Body of pancreas (tissue), 4 donors: ENCODE measurements at regions not wholly inside any gene's neighbourhood (a gene's known extent, or its start where the extent isn't known, plus 50 kb on each side); places are given as distances from the start of the nearest gene placed in this dataset.

Experiments
- ATAC-seq: fragments of 150-250 bp; one replicate; pipeline ENCODE4 v1.9.1; 2016
- DNase-seq, 4 donors: peaks; one replicate each; pipeline ENCODE4 v3.0.0-alpha.2; 2019
- H3K27ac ChIP-seq, 4 donors: fragments of 200-600 bp; sonication (generic); 1 replicate in 3 of 4; 2 replicates in 1 of 4; pipeline versions ENCODE4 v1.5.1 to v1.6.1; 2016 to 2019; ENCODE audit warnings: mild to moderate bottlenecking in 1 of 4, mixed read lengths in 1 of 4, moderate library complexity in 1 of 4
- H3K27me3 ChIP-seq, 2 donors: fragments of 200-600 bp; sonication (generic); one replicate each; pipeline ENCODE4 v1.6.0; 2016; ENCODE audit warnings: mild to moderate bottlenecking in 1 of 2
- H3K36me3 ChIP-seq, 2 donors: fragments of 200-600 bp; sonication (generic); replicated peaks in 1 of 2; 2 replicates each; pipeline ENCODE4 v1.5.1; 2016; ENCODE audit warnings: low read depth in 2 of 2; ENCODE audit not compliant: insufficient read depth in 1 of 2
- H3K4me1 ChIP-seq: fragments of 200-600 bp; sonication (generic); one replicate; pipeline ENCODE4 v1.6.0; 2016
- H3K4me3 ChIP-seq, 2 donors: fragments of 200-600 bp; sonication (generic); 1 replicate in 1 of 2; 2 replicates in 1 of 2; pipeline ENCODE4 v1.5.1; 2016 to 2019
- H3K9me3 ChIP-seq, 3 donors: fragments of 200-600 bp; sonication (generic); 1 replicate in 2 of 3; 2 replicates in 1 of 3; pipeline ENCODE4 v1.5.1; 2016
- POLR2A ChIP-seq, 3 donors: fragments of 450-650 bp; IDR thresholded peaks; one replicate each; pipeline ENCODE4 v1.6.1; 2016; ENCODE audit warnings: antibody characterized with exemption in 3 of 3, mild to moderate bottlenecking in 2 of 3
- WGBS, 2 donors: methylation state at CpG; one replicate each; pipeline ENCODE4 v1.1.5; 2017; 5-methylcytosine and 5-hydroxymethylcytosine counted together
- intact Hi-C: fragments of 100-400 bp; cut with DNase I; formaldehyde crosslinking; loops from one replicate; pipeline ENCODE4 v1.15.1; 2023
- TF ChIP-seq, protein P1 (sequence below), 7 experiments: fragments of 450-650 bp in 4 of 7; fragments of 200-600 bp in 3 of 7; sonication (generic) in 3 of 7; IDR thresholded peaks; one replicate each; pipeline ENCODE4 v1.5.1; 2016 to 2019; ENCODE audit warnings: antibody characterized with exemption in 7 of 7

GRCh38 chr6:66796987-66797386, 1090.0 kb upstream of the EYS start:
- Histone ChIP-seq H3K27me3 (no peaks in the 10 kb centered on the region), H3K27ac (no peak overlapping the region), H3K4me3 (no peak overlapping the region), H3K9me3 (no peaks in the 10 kb centered on the region), H3K36me3 (no peaks in the 10 kb centered on the region), H3K4me1 (no peaks in the 10 kb centered on the region)
- intact Hi-C loops = no loop called here
- DNase-seq (no peak), ATAC-seq (no peak)
- TF ChIP-seq POLR2A (IDR thresholded peaks at IDR 0.05) = no peak
- TF ChIP-seq, protein P1, sequence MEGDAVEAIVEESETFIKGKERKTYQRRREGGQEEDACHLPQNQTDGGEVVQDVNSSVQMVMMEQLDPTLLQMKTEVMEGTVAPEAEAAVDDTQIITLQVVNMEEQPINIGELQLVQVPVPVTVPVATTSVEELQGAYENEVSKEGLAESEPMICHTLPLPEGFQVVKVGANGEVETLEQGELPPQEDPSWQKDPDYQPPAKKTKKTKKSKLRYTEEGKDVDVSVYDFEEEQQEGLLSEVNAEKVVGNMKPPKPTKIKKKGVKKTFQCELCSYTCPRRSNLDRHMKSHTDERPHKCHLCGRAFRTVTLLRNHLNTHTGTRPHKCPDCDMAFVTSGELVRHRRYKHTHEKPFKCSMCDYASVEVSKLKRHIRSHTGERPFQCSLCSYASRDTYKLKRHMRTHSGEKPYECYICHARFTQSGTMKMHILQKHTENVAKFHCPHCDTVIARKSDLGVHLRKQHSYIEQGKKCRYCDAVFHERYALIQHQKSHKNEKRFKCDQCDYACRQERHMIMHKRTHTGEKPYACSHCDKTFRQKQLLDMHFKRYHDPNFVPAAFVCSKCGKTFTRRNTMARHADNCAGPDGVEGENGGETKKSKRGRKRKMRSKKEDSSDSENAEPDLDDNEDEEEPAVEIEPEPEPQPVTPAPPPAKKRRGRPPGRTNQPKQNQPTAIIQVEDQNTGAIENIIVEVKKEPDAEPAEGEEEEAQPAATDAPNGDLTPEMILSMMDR (IDR thresholded peaks at IDR 0.05) = no peak
- 26 to 33% methylated on average over 3 of the region's 3 CpGs for WGBS, 2 donors

DNA sequence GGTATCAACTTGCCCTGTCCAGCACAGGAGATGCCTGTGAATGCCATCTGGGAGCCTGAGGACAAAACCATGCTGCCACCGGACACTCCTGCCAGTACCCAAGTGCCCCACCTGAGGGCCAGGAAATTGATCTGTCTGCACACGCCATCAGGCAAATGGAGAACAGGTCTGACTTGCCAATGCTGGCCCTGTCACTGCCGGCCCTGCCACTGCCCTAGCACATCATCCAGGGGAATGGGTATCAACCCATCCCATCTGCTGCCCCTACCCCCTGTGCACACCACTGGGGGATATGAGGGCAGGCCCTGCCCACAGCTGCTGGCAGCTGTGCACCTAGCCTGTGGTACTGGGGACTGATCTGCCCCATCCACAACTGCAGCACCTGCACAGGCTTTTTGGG, 1081.6 kb upstream of the EYS start:
- Histone ChIP-seq H3K36me3 (no peaks in the 10 kb centered on the region), H3K9me3 (no peaks in the 10 kb centered on the region), H3K27ac (no peak overlapping the region), H3K4me3 (no peak overlapping the region), H3K4me1 (no peaks in the 10 kb centered on the region), H3K27me3 (no peaks in the 10 kb centered on the region)
- intact Hi-C loops = no loop called here
- no peak for ATAC-seq
- WGBS, 2 donors = 71 to 92% methylated on average over 2 to 3 of the region's 3 CpGs
- TF ChIP-seq POLR2A (IDR thresholded peaks at IDR 0.05) = no peak
- TF ChIP-seq, protein P1 (IDR thresholded peaks at IDR 0.05) = no peak
- no peak for DNase-seq

- Histone ChIP-seq H3K27me3 (no peaks in the 10 kb centered on the region), H3K27ac (no peak overlapping the region), H3K4me1 (no peaks in the 10 kb centered on the region), H3K4me3 (no peak overlapping the region), H3K9me3 (no peaks in the 10 kb centered on the region), H3K36me3 (no peaks in the 10 kb centered on the region)
- intact Hi-C loops = no loop called here
- DNase-seq (no peak), ATAC-seq (no peak)
- TF ChIP-seq, protein P1 (IDR thresholded peaks at IDR 0.05) = no peak
- no peak for TF ChIP-seq POLR2A (IDR thresholded peaks at IDR 0.05)
- 7 to 12% methylated on average over 2 of the region's 2 CpGs for WGBS, 2 donors
Measured at GRCh38 chr6:66772800-66773199, 1065.8 kb upstream of the EYS start.

DNA sequence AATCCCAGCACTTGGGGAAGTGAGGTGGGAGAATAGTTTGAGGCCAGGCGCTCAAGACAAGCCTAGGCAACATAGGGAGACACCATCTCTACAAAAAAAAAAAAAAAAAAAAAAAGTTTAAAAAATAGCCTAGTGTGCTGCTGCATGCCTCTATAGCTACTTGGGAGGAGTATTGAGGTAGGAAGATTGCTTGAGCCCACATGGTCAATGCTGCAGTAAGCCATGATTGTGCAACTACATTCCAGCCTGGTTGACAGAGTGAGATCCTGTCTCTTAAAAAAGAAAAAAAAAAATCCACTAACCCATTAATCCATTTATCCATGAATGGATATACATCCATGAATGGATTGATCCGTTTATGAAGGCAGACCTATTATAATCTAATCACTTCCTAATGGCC, 1064.6 kb upstream of the EYS start:
- 47 to 56% methylated on average over 2 of the region's 2 CpGs for WGBS, 2 donors
- Histone ChIP-seq H3K4me1 (no peaks in the 10 kb centered on the region), H3K4me3 (no peak overlapping the region), H3K27me3 (no peaks in the 10 kb centered on the region), H3K27ac (no peak overlapping the region), H3K9me3 (no peaks in the 10 kb centered on the region), H3K36me3 (no peaks in the 10 kb centered on the region)
- no peak for TF ChIP-seq POLR2A (IDR thresholded peaks at IDR 0.05)
- TF ChIP-seq, protein P1 (IDR thresholded peaks at IDR 0.05) = no peak
- no peak for DNase-seq
- intact Hi-C loops = no loop called here
- ATAC-seq = no peak

DNA sequence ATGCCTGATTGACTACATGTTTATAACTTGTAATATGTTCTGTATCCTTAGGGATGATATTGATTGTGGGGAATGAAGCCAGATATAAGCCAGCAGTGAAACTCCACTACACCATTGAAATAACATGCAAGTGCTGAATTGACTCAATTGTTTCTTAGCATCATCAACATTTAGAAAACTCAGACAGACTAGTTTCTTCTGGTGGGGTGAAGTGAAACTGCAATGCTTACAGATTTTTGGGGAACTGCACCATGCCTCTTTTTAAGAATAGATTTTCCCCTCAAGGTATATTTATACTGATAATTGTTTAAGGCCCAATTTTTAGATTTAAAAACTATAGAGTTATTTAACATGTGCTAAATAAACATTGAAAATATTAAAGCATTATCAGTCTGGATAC, 1044.6 kb upstream of the EYS start:
- H3K4me3 ChIP-seq = no peak overlapping the region
- H3K9me3 ChIP-seq = no peaks in the 10 kb centered on the region
- no peaks in the 10 kb centered on the region for H3K4me1 ChIP-seq
- H3K27me3 ChIP-seq = no peaks in the 10 kb centered on the region
- ATAC-seq = no peak
- no peak overlapping the region for H3K27ac ChIP-seq
- intact Hi-C loops = no loop called here
- DNase-seq = no peak
- TF ChIP-seq, protein P1 (IDR thresholded peaks at IDR 0.05) = no peak
- no peak for TF ChIP-seq POLR2A (IDR thresholded peaks at IDR 0.05)
- no peaks in the 10 kb centered on the region for H3K36me3 ChIP-seq
